ENCODE measurements at regions not wholly inside any gene's neighbourhood (a gene's known extent, or its start where the extent isn't known, plus 50 kb on each side); places are given as distances from the start of the nearest gene placed in this dataset.

GRCh38 chr2:128446049-128446873 is 127.6 kb upstream of the HS6ST1 start:
- no peak for DNase-seq (ENCODE audit: low spot score)

GRCh38 chr2:128446874-128447537 is 128.3 kb upstream of the HS6ST1 start:
- Histone ChIP-seq H2AFZ (no peak overlapping the region), H3K4me2 (no peak overlapping the region), H4K20me1 (ENCODE audit: insufficient read depth, poor library complexity, severe bottlenecking) (no peaks in the 10 kb centered on the region), H3K27me3 (no peaks in the 10 kb centered on the region), H3K9me2 (replicated peaks; ENCODE audit: insufficient read depth) (no peaks in the 10 kb centered on the region), H3K27ac (no peak overlapping the region), H3K4me1 (ENCODE audit: insufficient read depth) (peaks cover 16% of the 10 kb centered on the region), H3K79me2 (no peaks in the 10 kb centered on the region), H3K4me3 (no peak overlapping the region), H3K9me3 (ENCODE audit: low read depth) (no peaks in the 10 kb centered on the region), H3K36me3 (replicated peaks; ENCODE audit: insufficient read depth, low read depth) (no peaks in the 10 kb centered on the region)
- no peak for DNase-seq (ENCODE audit: low spot score)
- 87% methylated on average over 17 of the region's 17 CpGs for WGBS (ENCODE audit: low lambda C conversion rate, missing lambda C conversion rate)
- TF ChIP-seq CTCF (IDR thresholded peaks at IDR 0.05; ENCODE audit: poor library complexity), result no peak
- TF ChIP-seq EZH2phosphoT487 (IDR thresholded peaks at IDR 0.05; ENCODE audit: low read depth, severe bottlenecking, unreplicated experiment), result no peak
- TF ChIP-seq EZH2 (IDR thresholded peaks at IDR 0.05; ENCODE audit: borderline replicate concordance), result no peak

More at GRCh38 chr2:128446049-128446873, 127.6 kb upstream of the HS6ST1 start:
- Histone ChIP-seq H4K20me1 (ENCODE audit: insufficient read depth, poor library complexity, severe bottlenecking) (no peaks in the 10 kb centered on the region), H3K36me3 (replicated peaks; ENCODE audit: insufficient read depth, low read depth) (no peaks in the 10 kb centered on the region), H3K79me2 (no peaks in the 10 kb centered on the region), H3K4me3 (no peak overlapping the region), H3K27ac (no peak overlapping the region), H3K4me2 (no peak overlapping the region), H3K9me3 (ENCODE audit: low read depth) (no peaks in the 10 kb centered on the region), H3K27me3 (no peaks in the 10 kb centered on the region), H3K4me1 (ENCODE audit: insufficient read depth) (peaks cover 19% of the 10 kb centered on the region), H2AFZ (no peak overlapping the region), H3K9me2 (replicated peaks; ENCODE audit: insufficient read depth) (no peaks in the 10 kb centered on the region)
- 88% methylated on average over 10 of the region's 10 CpGs for WGBS (ENCODE audit: low lambda C conversion rate, missing lambda C conversion rate)
- TF ChIP-seq CTCF (IDR thresholded peaks at IDR 0.05; ENCODE audit: poor library complexity) (no peak), EZH2phosphoT487 (IDR thresholded peaks at IDR 0.05; ENCODE audit: low read depth, severe bottlenecking, unreplicated experiment) (no peak), EZH2 (IDR thresholded peaks at IDR 0.05; ENCODE audit: borderline replicate concordance) (no peak)

- H3K27ac ChIP-seq, result no peak overlapping the region
- H3K9me3 ChIP-seq (ENCODE audit: low read depth), result no peaks in the 10 kb centered on the region
- TF ChIP-seq EZH2phosphoT487 (IDR thresholded peaks at IDR 0.05; ENCODE audit: low read depth, severe bottlenecking, unreplicated experiment) (no peak), CTCF (IDR thresholded peaks at IDR 0.05; ENCODE audit: poor library complexity) (no peak), EZH2 (IDR thresholded peaks at IDR 0.05; ENCODE audit: borderline replicate concordance) (no peak)
- H2AFZ ChIP-seq, result no peak overlapping the region
- peaks cover 10% of the 10 kb centered on the region for H3K4me1 ChIP-seq (ENCODE audit: insufficient read depth)
- H3K4me3 ChIP-seq, result no peak overlapping the region
- DNase-seq (ENCODE audit: low spot score), result no peak
- WGBS (ENCODE audit: low lambda C conversion rate, missing lambda C conversion rate), result 100% methylated on average over 1 of the region's 7 CpGs
- H3K36me3 ChIP-seq (replicated peaks; ENCODE audit: insufficient read depth, low read depth), result no peaks in the 10 kb centered on the region
- H3K27me3 ChIP-seq, result no peaks in the 10 kb centered on the region
- H3K79me2 ChIP-seq, result no peaks in the 10 kb centered on the region
- no peaks in the 10 kb centered on the region for H4K20me1 ChIP-seq (ENCODE audit: insufficient read depth, poor library complexity, severe bottlenecking)
- H3K4me2 ChIP-seq, result no peak overlapping the region
- no peaks in the 10 kb centered on the region for H3K9me2 ChIP-seq (replicated peaks; ENCODE audit: insufficient read depth)
These were observed 128.9 kb upstream of the HS6ST1 start for GRCh38 chr2:128447538-128447995.
